ENCODE measurements at regions not wholly inside any gene's neighbourhood (a gene's known extent, or its start where the extent isn't known, plus 50 kb on each side); places are given as distances from the start of the nearest gene placed in this dataset.

DNA sequence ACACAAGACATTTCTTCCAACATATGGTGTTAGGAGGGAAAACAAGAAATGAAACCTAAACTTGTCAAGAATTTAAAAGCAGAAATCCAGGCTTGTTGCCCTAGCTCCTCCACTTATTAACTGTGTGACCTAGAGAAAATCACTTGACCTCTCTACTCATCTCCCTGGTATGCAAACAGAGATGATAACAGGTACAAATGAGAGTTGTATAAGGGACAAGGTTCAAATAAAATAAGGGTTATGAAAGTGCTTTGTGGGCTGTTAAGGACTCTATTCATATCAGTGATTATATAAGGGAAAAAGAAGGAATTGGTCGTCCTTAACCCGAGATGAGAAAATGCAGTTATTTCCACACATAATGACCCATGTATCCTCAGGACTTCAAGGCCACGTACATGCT lies 372.7 kb upstream of the TENM4 start:
- no peaks in the 10 kb centered on the region for H3K4me1 Mint-ChIP-seq
- no peak overlapping the region for H3K4me3 Mint-ChIP-seq
- H3K9me3 Mint-ChIP-seq: peaks cover 13% of the 10 kb centered on the region
- H3K27me3 Mint-ChIP-seq (ENCODE audit: low read depth): no peaks in the 10 kb centered on the region
- H3K27ac Mint-ChIP-seq (ENCODE audit: unreplicated experiment): no peak overlapping the region
- TF ChIP-seq CTCF (conservative IDR thresholded peaks at IDR 0.05): no peak
- DNase-seq (ENCODE audit: low read depth, low spot score): no peak
- H3K36me3 Mint-ChIP-seq (ENCODE audit: low read depth): no peaks in the 10 kb centered on the region

GRCh38 chr11:79809487-79809886 lies 368.7 kb upstream of the TENM4 start:
- Mint-ChIP-seq H3K27ac (ENCODE audit: unreplicated experiment) (no peak overlapping the region), H3K4me1 (no peaks in the 10 kb centered on the region)
- no peak for DNase-seq (ENCODE audit: low read depth, low spot score)

DNA sequence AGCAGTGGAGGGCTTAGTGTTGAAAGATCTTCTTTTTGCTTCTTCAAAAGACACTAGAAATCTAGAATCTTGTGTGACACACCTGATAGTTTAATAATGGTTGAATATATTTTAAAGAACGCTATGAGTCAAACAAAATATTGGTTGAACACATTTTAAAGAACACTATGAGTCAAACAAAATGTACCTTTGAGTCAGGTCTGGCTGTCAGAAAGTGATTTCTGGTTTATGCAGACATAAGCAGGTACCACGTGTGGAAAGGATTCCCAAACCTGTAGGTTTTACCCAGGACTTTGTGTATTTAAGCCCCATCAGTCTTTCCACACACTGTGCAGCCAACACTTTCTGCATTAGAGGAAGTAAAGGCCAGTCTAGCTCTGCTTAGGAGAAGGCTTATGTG lies 366.7 kb upstream of the TENM4 start:
- no peaks in the 10 kb centered on the region for H3K36me3 Mint-ChIP-seq (ENCODE audit: low read depth)

More at GRCh38 chr11:79809487-79809886, 368.7 kb upstream of the TENM4 start:
- Mint-ChIP-seq H3K4me3 (no peak overlapping the region), H3K9me3 (peaks cover 3% of the 10 kb centered on the region), H3K27me3 (ENCODE audit: low read depth) (no peaks in the 10 kb centered on the region), H3K36me3 (ENCODE audit: low read depth) (no peaks in the 10 kb centered on the region)
- no peak for TF ChIP-seq CTCF (conservative IDR thresholded peaks at IDR 0.05)

DNA sequence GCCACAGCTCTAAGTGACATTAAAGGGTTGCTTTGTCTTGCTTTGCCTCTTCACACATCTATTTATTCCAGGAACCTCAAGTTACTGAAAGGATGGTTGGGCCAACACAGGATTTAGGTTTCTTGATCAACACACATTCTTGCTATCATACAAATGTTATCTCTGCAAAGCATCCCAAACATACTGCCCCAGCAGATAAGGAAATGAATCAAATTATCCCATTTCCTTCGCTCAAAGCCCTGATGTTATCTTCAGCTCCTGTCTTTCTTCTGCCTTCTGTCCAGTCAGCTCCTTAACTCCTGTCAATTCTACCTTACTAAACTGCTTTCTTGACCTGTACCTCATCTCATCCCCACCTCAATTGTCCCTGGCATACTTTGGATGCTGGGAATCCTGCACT lies 355.9 kb upstream of the TENM4 start:
- no peaks in the 10 kb centered on the region for H3K36me3 Mint-ChIP-seq (ENCODE audit: low read depth)
- no peaks in the 10 kb centered on the region for H3K9me3 Mint-ChIP-seq
- TF ChIP-seq CTCF (conservative IDR thresholded peaks at IDR 0.05): no peak
- H3K27ac Mint-ChIP-seq (ENCODE audit: unreplicated experiment): no peak overlapping the region
- no peaks in the 10 kb centered on the region for H3K27me3 Mint-ChIP-seq (ENCODE audit: low read depth)
- DNase-seq (ENCODE audit: low read depth, low spot score): no peak
- no peaks in the 10 kb centered on the region for H3K4me1 Mint-ChIP-seq
- H3K4me3 Mint-ChIP-seq: no peak overlapping the region

More for the DNA sequence above, 366.7 kb upstream of the TENM4 start:
- no peak for DNase-seq (ENCODE audit: low read depth, low spot score)
- H3K9me3 Mint-ChIP-seq: no peaks in the 10 kb centered on the region
- H3K4me1 Mint-ChIP-seq: no peaks in the 10 kb centered on the region
- H3K4me3 Mint-ChIP-seq: no peak overlapping the region
- no peak overlapping the region for H3K27ac Mint-ChIP-seq (ENCODE audit: unreplicated experiment)
- TF ChIP-seq CTCF (conservative IDR thresholded peaks at IDR 0.05): no peak
- H3K27me3 Mint-ChIP-seq (ENCODE audit: low read depth): no peaks in the 10 kb centered on the region

DNA sequence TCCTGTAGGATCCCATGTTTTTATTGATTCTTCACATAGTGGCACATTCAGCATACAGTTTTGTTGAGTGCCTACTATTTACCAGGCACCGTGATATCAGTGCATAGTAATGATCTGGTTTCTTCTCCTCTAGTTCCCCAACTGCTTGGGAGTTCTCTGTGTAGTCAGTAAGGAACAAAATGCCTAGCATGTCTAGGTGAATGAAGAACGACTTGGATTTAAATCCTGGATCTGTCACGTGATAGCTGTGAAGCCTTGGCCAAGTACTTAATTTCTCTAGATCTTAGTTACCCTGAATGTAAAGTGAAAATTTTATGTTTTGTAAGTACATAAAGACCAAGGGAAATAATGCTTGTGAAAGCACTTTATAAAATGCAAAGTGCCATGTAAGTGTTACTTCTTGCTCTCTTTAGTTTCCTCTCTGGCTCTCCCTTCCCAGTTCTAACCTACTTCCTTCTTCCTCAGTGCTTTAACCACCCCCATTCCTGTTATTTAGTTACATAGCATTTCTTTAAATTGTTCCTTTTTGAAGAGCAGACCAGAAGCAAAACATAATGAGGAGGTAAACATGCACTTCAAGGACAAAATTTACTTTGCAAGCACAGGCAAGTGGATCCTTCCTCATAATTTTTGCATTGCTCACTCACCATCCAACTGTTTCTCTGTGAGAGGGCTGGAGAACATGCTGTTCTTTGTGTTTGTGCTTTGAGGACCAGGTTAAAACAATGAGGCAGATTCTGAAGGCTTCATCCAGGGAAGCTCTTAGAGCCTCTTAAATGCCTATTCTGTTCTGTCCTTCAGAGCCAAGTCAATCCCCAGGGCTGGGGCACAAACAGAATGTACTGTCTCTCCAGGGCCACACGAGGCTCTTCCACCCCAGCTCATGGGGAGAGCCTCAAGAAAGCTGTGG lies 353.9 kb upstream of the TENM4 start:
- no peaks in the 10 kb centered on the region for H3K4me1 Mint-ChIP-seq
- no peak overlapping the region for H3K4me3 Mint-ChIP-seq
- no peak overlapping the region for H3K27ac Mint-ChIP-seq (ENCODE audit: unreplicated experiment)
- H3K36me3 Mint-ChIP-seq (ENCODE audit: low read depth): no peaks in the 10 kb centered on the region
- no peaks in the 10 kb centered on the region for H3K9me3 Mint-ChIP-seq
- no peaks in the 10 kb centered on the region for H3K27me3 Mint-ChIP-seq (ENCODE audit: low read depth)
- no peak for DNase-seq (ENCODE audit: low read depth, low spot score)
- TF ChIP-seq CTCF (conservative IDR thresholded peaks at IDR 0.05): no peak

Measured in neural crest cell (in vitro differentiated cells).